PC-3 (cell line): ENCODE measurements at regions not wholly inside any gene's neighbourhood (a gene's known extent, or its start where the extent isn't known, plus 50 kb on each side); places are given as distances from the start of the nearest gene placed in this dataset.

Source experiments
- ATAC-seq: fragments of 200-7000 bp; cut with Tn5 transposase; 2 replicates; pipeline ENCODE4 v1.9.1; 2020; ENCODE audit warnings: mild to moderate bottlenecking, moderate library complexity
- BruUV-seq: library from RNA; stranded (reverse); fragments of 400-500 nt; replicated peaks from 2 replicates; lab custom pipeline; 2021; lab: Mats Ljungman, UMichigan
- CTCF ChIA-PET: fragments of 300-600 bp; sonication (Branson Sonifier 250); formaldehyde crosslinking; loops from one replicate; lab custom pipeline; 2022; ENCODE audit warnings: antibody characterized with exemption; lab: Charles Lee
- POLR2A ChIA-PET: fragments of 300-600 bp; sonication (Branson Sonifier 250); formaldehyde crosslinking; loops from one replicate; lab custom pipeline; 2022; ENCODE audit warnings: antibody characterized with exemption; ENCODE audit not compliant: unreplicated experiment; lab: Charles Lee
- DNase-seq: peaks from one replicate; pipeline ENCODE4 v3.0.0-alpha.2; 2015
- H2AFZ ChIP-seq: fragments of 300-600 bp; sonication (generic); 2 replicates; pipeline ENCODE4 v1.6.0; 2016; ENCODE audit warnings: antibody characterized with exemption, low read length
- H3F3A ChIP-seq: fragments of 300-600 bp; sonication (generic); one replicate; pipeline ENCODE4 v1.6.0; 2017; ENCODE audit warnings: antibody characterized with exemption, low read length, control low read depth, mild to moderate bottlenecking; ENCODE audit not compliant: unreplicated experiment
- H3K27ac ChIP-seq: fragments of 300-600 bp; sonication (generic); 2 replicates; pipeline ENCODE4 v1.5.1; 2016; ENCODE audit warnings: mild to moderate bottlenecking, low read length
- H3K27me3 ChIP-seq: fragments of 300-600 bp; sonication (generic); 2 replicates; pipeline ENCODE4 v1.6.1; 2016; ENCODE audit warnings: low read length, mixed read lengths
- H3K36me3 ChIP-seq: fragments of 300-600 bp; sonication (generic); 2 replicates; pipeline ENCODE4 v1.6.1; 2016; ENCODE audit warnings: low read depth, mixed run types, low read length, mixed read lengths
- H3K4me1 ChIP-seq: fragments of 300-600 bp; sonication (generic); 2 replicates; pipeline ENCODE4 v1.5.1; 2016; ENCODE audit warnings: low read length; ENCODE audit not compliant: insufficient read depth
- H3K4me2 ChIP-seq: fragments of 300-600 bp; sonication (generic); 2 replicates; pipeline ENCODE4 v1.6.0; 2016; ENCODE audit warnings: low read length
- H3K4me3 ChIP-seq: fragments of 300-600 bp; sonication (generic); 2 replicates; pipeline ENCODE4 v1.5.1; 2016; ENCODE audit warnings: mild to moderate bottlenecking, low read length, mixed read lengths
- H3K79me2 ChIP-seq: fragments of 300-600 bp; sonication (generic); 2 replicates; pipeline ENCODE4 v1.6.1; 2017; ENCODE audit warnings: low read length, mixed read lengths
- H3K9ac ChIP-seq: fragments of 300-600 bp; sonication (generic); 2 replicates; pipeline ENCODE4 v1.6.0; 2016; ENCODE audit warnings: mild to moderate bottlenecking, low read length
- H3K9me2 ChIP-seq: fragments of 300-600 bp; sonication (generic); replicated peaks from 2 replicates; pipeline ENCODE4 v1.6.1; 2016; ENCODE audit warnings: mixed run types, low read length, mixed read lengths
- H3K9me3 ChIP-seq: fragments of 300-600 bp; sonication (generic); 2 replicates; pipeline ENCODE4 v1.6.1; 2016; ENCODE audit warnings: low read length, mixed read lengths
- H4K20me1 ChIP-seq: fragments of 300-600 bp; sonication (generic); 2 replicates; pipeline ENCODE4 v1.6.1; 2016; ENCODE audit warnings: low read length, mixed read lengths
- EZH2 ChIP-seq: fragments of 300-600 bp; sonication (generic); IDR thresholded peaks from one replicate; pipeline ENCODE4 v1.6.1; 2017; ENCODE audit warnings: antibody characterized with exemption, mild to moderate bottlenecking, low read length; ENCODE audit not compliant: unreplicated experiment
- EZH2phosphoT487 ChIP-seq: fragments of 300-600 bp; sonication (generic); IDR thresholded peaks from 2 replicates; pipeline ENCODE4 v1.6.1; 2018; ENCODE audit warnings: mild to moderate bottlenecking, antibody characterized with exemption, low read length, borderline replicate concordance
- intact Hi-C: fragments of 100-400 bp; cut with micrococcal nuclease; formaldehyde crosslinking; loops from 2 replicates; pipeline ENCODE4 v1.9.0; 2023
- TF ChIP-seq, protein P1 (sequence below): fragments of 300-600 bp; sonication (generic); conservative IDR thresholded peaks from 2 replicates; pipeline ENCODE4 v1.5.1; 2017; ENCODE audit warnings: antibody characterized with exemption, low read depth, mild to moderate bottlenecking, low read length

GRCh38 chr4:96739101-96739500 lies 899.2 kb downstream of the PDHA2 start:
- DNase-seq = no peak
- Histone ChIP-seq H3K4me1 (peaks cover 4% of the 10 kb centered on the region), H4K20me1 (no peaks in the 10 kb centered on the region), H3K27ac (no peak overlapping the region), H3K9me2 (no peaks in the 10 kb centered on the region), H3K4me3 (no peak overlapping the region), H3K9ac (no peak overlapping the region), H3K9me3 (no peaks in the 10 kb centered on the region), H3K36me3 (no peaks in the 10 kb centered on the region), H3K4me2 (no peak overlapping the region), H3K27me3 (no peaks in the 10 kb centered on the region), H3F3A (no peaks in the 10 kb centered on the region), H2AFZ (no peak overlapping the region), H3K79me2 (no peaks in the 10 kb centered on the region)
- no peak for ATAC-seq
- TF ChIP-seq EZH2phosphoT487 (no peak), EZH2 (no peak)
- TF ChIP-seq, protein P1, sequence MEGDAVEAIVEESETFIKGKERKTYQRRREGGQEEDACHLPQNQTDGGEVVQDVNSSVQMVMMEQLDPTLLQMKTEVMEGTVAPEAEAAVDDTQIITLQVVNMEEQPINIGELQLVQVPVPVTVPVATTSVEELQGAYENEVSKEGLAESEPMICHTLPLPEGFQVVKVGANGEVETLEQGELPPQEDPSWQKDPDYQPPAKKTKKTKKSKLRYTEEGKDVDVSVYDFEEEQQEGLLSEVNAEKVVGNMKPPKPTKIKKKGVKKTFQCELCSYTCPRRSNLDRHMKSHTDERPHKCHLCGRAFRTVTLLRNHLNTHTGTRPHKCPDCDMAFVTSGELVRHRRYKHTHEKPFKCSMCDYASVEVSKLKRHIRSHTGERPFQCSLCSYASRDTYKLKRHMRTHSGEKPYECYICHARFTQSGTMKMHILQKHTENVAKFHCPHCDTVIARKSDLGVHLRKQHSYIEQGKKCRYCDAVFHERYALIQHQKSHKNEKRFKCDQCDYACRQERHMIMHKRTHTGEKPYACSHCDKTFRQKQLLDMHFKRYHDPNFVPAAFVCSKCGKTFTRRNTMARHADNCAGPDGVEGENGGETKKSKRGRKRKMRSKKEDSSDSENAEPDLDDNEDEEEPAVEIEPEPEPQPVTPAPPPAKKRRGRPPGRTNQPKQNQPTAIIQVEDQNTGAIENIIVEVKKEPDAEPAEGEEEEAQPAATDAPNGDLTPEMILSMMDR = no peak
- POLR2A ChIA-PET = no interaction called here
- CTCF ChIA-PET = no interaction called here
- intact Hi-C loops = no loop called here
- no TSS peak for BruUV-seq

GRCh38 chr4:96742332-96743014 lies 902.6 kb downstream of the PDHA2 start:
- Histone ChIP-seq H3K4me1 (no peaks in the 10 kb centered on the region), H4K20me1 (no peaks in the 10 kb centered on the region), H3K36me3 (no peaks in the 10 kb centered on the region), H3K4me3 (no peak overlapping the region), H3K9ac (no peak overlapping the region), H3K4me2 (no peak overlapping the region), H3K79me2 (no peaks in the 10 kb centered on the region), H3K27me3 (no peaks in the 10 kb centered on the region), H2AFZ (no peak overlapping the region), H3K9me2 (no peaks in the 10 kb centered on the region), H3F3A (no peaks in the 10 kb centered on the region), H3K27ac (no peak overlapping the region), H3K9me3 (no peaks in the 10 kb centered on the region)
- intact Hi-C loops = no loop called here
- no peak for DNase-seq
- no peak for ATAC-seq
- ChIA-PET POLR2A (no interaction called here), CTCF (no interaction called here)
- TF ChIP-seq EZH2phosphoT487 (no peak), EZH2 (no peak)
- TF ChIP-seq, protein P1 = no peak
- no TSS peak for BruUV-seq

DNA sequence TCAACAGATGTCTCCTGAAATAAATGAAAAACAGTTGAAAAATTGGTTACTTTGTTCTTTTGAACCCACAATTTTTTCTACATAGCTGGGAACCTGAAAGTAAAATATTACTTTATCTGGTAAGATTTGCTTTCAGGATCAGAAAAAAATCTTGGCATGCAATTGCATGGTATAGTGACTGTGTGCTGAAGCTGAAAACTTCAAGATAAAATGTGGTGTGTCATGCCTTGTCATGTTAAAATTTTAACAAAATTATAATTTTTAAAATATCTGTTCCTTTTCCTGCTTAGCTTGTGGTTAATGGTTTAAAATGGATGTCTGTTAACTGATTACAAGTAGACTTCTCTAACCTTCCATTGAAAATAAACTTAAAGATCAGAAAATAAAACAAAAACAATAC lies 904.8 kb downstream of the PDHA2 start:
- H3K79me2 ChIP-seq = no peaks in the 10 kb centered on the region
- POLR2A ChIA-PET = no interaction called here
- H3K9ac ChIP-seq = no peak overlapping the region
- DNase-seq (no peak), ATAC-seq (no peak)
- no peak overlapping the region for H3K4me2 ChIP-seq
- intact Hi-C loops = no loop called here
- H3K36me3 ChIP-seq = no peaks in the 10 kb centered on the region
- H3K27ac ChIP-seq = no peak overlapping the region
- CTCF ChIA-PET = no interaction called here
- H3K9me2 ChIP-seq = no peaks in the 10 kb centered on the region
- BruUV-seq = no TSS peak
- H3F3A ChIP-seq = no peaks in the 10 kb centered on the region
- TF ChIP-seq EZH2phosphoT487 (no peak), EZH2 (no peak)
- TF ChIP-seq, protein P1 = no peak
- no peaks in the 10 kb centered on the region for H4K20me1 ChIP-seq
- H2AFZ ChIP-seq = no peak overlapping the region
- no peaks in the 10 kb centered on the region for H3K27me3 ChIP-seq
- no peak overlapping the region for H3K4me3 ChIP-seq
- no peaks in the 10 kb centered on the region for H3K4me1 ChIP-seq
- no peaks in the 10 kb centered on the region for H3K9me3 ChIP-seq
